GM12891 (cell line): ENCODE measurements at regions not wholly inside any gene's neighbourhood (a gene's known extent, or its start where the extent isn't known, plus 50 kb on each side); places are given as distances from the start of the nearest gene placed in this dataset.

ENCODE experiments used
- PAX5 ChIP-seq: IDR thresholded peaks from 2 replicates; pipeline ENCODE4 v1.6.1; 2011; ENCODE audit warnings: low read length, moderate library complexity, mild to moderate bottlenecking; ENCODE audit not compliant: insufficient read depth, severe bottlenecking
- POLR2A ChIP-seq: IDR thresholded peaks from 2 replicates; pipeline ENCODE4 v1.6.1; 2011; ENCODE audit warnings: low read depth, low read length, control low read depth
- POLR2AphosphoS5 ChIP-seq: IDR thresholded peaks from 2 replicates; pipeline ENCODE4 v1.6.1; 2011; ENCODE audit warnings: low read depth, low read length, control low read depth
- POU2F2 ChIP-seq: IDR thresholded peaks from 2 replicates; pipeline ENCODE4 v1.6.1; 2011; ENCODE audit warnings: low read depth, mild to moderate bottlenecking, control low read depth, low read length, moderate library complexity
- SPI1 ChIP-seq: IDR thresholded peaks from 2 replicates; pipeline ENCODE4 v1.6.1; 2011; ENCODE audit warnings: low read depth, low read length, control low read depth
- TAF1 ChIP-seq: IDR thresholded peaks from 2 replicates; pipeline ENCODE4 v1.6.1; 2011; ENCODE audit warnings: low read depth, low read length, control low read depth

- TF ChIP-seq POLR2A (no peak), TAF1 (no peak), POLR2AphosphoS5 (no peak), POU2F2 (no peak), SPI1 (no peak), PAX5 (no peak)
Measured at GRCh38 chr5:28386712-28387111, 1348.3 kb upstream of the CDH9 start.
